GM19463 (cell line): ENCODE measurements at regions not wholly inside any gene's neighbourhood (a gene's known extent, or its start where the extent isn't known, plus 50 kb on each side); places are given as distances from the start of the nearest gene placed in this dataset.

Experiments used
- ATAC-seq: cut with Tn5 transposase; IDR thresholded peaks from one replicate; pipeline ENCODE4 v1.9.1; 2021; ENCODE audit warnings: mild to moderate bottlenecking, moderate library complexity; ENCODE audit not compliant: unreplicated experiment

DNA sequence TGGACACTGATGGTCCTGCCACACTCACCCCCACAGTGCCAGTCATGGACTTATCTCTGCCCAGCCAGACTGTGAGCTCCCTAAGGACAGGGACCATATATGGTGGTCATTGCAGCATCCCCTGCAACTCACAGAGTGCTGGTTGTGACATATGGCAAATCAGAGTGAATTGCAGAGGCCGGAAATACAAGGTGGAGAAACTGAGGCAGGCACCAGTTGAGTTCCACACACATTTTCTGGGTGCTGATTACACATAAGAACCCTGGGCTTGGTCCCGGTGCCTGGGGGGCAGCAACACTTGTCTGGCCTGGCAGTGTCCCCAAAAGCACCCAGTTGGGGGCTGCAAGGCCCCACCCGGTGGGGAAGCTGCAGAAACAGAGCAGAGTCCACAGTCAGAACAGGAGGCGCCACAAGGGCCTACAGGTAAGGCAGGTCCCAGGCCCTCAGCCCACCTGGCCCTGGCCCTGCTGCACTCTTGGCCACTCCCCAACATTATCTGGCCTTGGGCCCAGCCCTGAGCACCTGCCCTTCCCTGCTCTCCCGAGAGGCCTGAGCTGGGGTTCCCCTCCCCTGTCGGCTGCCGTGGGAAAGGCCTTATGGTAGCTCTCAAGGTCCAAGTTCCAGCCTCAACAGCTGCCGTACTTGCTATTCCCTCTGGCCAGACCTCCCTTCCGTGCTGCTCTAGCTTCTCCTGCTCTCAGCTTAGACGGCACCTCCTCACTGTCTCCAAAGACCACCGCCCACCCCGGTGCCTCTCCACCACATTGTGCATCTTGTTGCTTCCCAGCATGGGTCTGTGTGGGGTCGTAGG is 140.8 kb upstream of the PTPN1 start:
- no peak for ATAC-seq

DNA sequence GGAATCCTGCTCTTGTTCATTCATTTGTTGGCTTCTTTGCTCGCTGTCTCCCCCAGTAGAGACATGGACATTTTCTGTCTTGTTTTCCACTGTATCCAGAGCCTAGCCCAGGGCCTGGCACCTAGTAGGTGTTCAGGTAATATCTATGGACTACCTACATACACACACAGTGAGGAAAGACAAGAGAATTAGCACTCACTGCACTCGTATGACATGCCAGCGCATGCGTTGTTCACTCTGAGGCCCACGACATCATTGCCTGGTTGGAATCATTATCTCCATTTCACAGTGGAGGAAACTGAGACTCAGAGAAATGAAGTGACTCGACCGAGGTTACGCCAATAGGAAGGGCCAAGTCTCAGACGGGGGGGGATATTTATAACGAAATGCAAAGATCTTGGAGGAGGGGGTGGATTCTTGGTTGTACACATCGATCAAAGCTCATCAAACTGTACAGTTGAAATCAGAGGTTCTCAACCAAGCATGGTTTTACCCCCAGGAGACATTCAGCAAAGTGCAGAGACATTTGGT is 140.1 kb upstream of the PTPN1 start:
- ATAC-seq, result no peak

DNA sequence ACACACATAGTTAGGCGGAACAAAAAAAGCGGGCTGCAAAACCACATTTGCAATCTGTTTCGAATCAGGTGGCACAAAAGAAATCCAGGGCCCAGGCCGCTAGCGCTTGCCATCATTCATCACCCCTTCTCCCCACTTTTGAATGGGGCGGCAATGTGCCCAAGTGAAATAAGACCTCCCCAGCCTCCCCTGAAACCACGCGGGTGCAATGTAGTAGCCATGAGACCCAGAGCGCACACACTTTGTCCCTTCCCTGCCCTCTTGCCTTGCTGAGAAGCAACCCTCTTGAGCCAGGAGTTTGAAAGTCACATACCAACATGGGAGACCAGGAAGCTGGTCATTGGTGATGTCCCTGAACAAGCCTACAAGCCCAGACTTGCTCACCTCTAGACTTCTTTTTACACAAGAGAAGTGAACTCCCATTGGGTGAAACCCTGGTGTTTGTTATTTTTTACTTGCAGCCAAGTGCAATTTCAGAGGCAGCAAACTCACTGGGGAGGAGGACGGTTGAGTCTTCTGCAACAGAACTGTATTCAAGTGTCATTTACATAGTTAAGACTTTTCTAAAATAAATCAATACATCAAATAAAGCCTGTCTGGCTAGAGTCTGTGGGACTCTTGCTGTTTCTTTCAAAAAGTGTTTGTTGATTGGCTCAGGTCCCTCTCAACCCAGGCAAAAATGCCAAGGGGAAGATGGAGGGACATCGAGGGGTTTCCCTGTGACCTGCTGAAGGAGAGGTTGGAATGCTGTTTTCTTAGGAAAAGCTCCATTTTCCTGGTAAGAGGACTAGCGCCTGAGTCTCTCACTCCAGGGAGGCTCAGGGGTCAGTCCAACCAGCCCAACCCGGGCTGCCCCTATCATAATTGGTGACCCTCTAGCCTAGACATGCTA is 138.1 kb upstream of the PTPN1 start:
- no peak for ATAC-seq

DNA sequence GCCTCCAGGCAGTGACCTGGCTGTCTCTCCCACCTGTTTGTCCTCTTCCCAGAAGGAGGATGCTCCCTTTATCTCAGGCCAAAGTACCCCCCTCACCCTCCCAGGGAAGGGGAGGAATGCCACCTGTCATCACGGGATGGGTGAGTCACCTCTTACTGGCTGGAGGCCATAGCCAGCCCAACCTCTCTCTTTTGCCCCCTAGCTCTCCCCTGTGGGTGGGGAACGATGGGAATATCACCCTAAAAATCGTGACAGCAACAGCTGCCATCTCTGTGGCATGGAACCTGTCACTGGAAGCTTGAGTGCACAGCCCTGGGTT is 137.5 kb upstream of the PTPN1 start:
- no peak for ATAC-seq

DNA sequence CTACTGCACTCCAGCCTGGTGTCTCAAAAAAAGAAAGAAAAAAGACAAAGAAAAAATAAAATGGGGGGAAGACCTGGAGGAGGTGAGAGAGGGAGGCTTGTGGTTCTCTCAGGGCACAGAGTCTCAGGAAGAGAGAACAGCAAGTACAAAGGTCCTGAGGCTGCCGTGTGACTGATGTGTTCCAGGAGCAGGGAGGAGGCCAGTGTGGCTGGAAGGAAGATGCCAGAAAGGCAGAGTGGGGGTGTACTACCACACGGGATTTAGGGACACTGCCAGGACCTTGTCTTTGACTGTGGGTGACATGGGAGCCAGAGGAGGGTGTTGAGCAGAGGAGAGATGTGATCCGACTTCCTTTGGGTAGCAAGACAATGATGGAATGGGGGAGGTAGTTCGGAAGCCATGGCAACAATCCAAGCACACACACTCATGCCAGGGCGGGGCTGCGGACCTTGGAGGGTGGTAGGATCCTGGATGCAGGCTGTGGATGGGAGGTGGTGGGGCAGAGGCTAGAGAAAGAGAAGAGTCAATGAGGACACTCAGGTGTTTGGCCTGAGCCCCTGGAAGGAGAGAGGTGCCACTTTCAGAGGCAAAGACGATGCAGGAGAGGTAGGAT is 136.4 kb upstream of the PTPN1 start:
- no peak for ATAC-seq

DNA sequence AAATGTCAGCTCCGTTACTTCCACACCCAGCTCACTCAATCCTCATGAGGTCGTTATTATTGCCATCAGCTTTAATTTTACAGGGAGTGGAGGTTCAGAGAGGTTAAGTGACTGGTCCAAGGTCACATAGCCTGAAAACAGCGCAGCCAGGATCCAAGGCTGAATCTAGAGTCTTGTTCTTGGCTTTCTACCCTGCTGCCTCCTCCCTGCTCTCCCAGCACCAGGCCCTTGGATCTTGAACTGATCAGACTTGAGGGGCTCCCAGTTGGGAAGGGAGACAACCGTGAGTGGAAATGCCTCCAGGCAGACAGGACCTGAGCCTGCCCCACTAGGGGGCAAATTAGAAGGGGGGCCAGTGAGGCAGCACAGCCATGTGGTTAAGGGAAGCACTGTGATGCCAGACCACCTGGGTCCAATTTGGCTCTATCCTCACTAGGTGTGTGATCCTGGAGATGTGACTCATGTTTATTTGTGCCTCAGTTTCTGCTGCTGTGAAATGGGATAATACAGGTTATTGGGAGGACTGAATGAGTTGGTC is 135.6 kb upstream of the PTPN1 start:
- no peak for ATAC-seq

DNA sequence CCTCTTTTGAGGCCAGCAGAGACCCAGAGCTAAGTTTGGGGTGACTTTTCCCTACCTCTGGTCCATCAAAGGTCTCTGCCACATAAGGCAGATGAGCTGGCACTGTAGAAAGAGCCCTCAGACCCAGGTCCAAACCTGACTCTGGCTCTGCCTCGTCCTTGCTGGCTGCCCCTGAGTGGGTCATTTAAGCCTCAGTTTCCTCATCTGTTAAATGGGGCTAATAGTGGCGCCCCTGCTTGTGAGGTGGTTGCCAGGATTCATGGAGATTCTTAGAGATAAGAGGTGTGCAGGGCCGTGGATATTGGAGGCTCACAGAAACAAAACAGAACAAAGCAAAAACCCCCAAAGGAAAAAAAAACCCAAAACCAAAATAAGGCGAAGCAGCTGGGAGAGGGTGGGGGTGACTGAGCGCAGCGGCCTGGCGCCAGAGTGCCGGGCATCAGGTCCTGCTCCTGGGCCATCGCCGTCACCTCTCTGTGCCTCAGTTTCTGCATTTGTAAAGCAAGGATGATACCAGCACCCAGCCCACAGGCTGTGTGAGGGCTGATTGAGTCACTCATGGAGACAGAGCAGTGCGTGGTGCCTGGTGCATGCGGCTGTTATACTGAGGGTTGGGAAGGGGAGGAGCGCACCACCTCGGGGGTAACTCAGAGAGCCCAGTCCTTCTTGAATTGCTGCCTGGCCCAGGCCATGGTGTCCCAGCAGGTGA is 133.8 kb upstream of the PTPN1 start:
- ATAC-seq, result no peak

DNA sequence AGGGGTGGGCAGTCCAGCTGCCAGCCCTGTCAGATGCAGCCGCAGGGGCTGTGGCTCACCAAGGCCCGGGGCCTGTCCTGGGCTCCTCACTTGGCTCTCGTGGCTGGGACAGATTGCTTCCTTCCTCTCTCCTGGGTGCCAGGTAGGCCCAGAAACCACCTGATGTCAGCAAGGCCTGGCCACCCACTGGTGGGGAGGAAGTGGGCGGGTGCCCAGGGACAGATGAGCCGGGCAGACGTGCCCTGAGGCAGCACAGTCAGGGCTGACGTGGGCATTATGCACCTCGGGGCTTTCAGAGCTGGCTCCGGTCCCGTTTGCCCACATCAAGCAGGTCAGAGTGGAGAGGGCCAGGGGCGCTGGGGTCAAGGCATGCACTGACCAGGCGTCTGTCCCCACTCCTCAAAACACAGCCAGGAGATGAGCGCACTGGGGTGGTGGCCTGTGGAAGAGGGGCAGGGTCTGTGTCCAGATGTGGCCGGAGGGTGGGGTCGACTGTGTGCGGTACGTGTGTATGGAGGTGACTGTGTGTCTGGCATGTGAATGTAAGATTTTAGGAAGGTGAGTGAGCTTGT is 133.2 kb upstream of the PTPN1 start:
- ATAC-seq, result no peak

DNA sequence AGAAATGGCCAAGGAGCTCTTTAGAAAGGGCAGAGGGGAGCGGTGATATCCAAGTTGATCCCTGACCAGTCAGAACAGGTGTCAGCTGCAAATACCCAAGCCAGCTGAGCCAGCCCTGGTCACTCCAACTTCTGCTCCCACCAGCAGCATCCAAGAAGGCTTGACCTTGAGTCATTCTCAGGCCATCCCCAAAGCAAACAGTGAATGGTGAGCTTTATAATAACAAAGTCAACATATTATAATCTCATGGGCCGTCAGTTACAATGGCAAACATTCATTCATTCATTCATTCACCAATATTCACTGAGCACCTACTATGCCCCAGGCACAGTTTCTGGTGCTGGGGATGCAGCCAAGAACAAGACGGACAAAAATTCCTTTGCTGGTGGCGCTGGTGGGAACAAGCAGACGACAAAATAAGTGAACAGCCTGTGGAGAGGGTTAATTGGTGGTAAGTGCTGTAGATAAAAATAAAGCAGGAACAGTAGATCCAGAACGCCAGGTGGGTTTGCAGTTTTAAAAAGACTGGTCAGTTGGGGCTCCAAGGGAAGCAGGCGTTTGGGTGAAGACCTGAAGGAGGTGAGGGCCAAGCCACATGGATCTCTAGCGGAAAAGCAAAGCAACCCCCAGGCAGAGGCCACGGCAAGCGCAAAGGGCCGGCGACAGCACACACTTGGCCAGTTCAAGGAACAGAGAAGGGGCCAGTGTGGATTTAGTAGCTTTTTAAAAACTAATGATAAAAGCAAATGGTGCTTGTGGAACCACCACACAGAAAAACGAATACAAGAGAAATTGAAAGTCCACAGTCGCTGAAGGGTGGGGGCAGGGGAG is 131.8 kb upstream of the PTPN1 start:
- ATAC-seq, result no peak

DNA sequence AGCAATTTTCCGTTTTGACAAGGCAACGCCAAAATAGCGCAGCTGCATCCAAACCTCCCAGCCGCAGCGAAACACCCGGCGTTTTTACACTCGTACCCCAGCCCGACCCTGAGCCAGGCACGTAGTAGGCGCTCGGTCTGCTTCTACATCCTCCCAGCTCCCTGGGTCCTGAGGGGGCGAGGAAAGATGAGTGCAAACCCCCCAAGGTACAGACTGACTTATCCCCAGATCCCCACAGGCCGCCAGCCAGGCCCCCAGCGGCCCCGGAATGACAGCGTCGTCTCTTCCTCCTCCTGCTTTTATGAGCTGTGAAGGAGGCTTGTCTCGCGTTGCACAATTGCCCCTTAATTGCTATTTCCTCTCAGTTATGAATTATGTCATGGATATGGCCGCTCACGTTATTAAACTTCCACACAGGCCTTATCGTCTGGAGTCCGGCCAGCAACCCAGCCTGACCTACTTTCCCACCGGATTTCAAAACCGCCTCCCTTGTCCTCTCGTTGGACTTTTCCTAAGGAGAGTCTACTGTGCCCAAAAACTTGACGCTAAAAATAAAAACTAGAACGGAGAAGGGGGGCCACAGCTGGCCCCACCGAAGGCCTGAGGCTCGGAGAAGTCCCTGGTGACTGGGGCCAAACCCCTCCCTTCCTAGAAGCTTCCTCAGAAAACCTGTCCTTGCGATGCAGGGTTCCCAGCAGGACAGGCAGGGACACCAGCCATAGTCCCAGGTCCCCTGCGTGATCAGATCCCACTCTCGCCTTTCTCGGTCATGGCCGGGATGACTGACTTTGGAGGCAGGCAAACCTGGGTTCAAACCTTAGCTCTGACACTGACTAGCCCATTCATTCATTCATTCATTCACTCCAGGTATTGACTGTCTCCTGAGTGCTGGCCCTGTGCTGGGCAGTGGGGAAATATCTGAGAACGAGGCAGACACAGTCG is 130.9 kb upstream of the PTPN1 start:
- ATAC-seq, result no peak

DNA sequence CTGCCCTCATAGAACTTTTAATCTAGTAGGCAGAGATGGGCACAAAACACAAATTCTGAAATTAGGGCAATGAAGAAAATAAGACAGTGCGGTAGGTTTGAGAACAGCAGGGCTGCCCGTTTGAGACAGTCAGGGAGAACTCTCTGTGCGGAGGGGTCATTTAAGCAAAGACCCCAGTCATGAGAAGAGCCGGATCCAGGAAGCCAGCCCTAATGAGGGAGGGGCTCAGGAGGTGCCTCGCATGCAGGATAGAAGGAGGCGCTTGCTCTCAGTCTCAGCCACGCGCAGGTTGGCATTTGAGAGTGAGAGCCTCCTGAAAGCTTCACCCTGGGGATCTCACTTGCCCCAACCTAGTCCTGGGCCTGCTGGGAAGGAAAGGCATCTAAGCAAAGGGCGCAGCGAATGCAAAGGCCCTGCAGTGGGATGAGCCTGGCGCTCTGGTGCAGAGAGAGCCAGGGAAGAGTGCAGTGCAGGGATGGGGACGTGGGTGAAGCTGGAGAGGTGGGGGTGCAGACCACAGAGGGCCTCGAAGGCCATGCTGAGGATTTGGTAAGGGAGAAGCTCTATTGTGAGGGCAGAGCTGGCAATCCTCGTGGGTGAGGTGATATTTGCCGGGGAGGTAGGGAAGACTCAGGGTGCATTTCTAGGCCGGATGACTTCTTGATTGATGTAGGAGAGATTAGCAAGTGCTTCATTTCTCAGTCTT is 130.0 kb upstream of the PTPN1 start:
- ATAC-seq, result no peak

DNA sequence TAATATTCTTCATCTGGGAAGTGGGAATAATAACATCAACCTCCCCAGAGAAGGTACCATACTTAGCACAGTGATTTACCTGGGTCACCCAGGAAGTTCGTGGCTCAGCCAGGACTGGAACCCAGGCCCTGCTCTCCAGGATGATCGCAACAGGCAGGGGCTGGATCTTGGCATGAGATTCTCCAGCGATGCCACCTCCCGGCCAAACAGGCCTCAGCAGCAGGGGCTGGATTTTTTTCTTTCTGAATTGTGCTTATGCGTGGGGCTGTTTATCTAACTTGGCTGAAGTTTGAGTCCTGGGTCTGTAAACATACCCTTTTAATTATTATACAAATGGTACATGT is 129.5 kb upstream of the PTPN1 start:
- ATAC-seq, result no peak

DNA sequence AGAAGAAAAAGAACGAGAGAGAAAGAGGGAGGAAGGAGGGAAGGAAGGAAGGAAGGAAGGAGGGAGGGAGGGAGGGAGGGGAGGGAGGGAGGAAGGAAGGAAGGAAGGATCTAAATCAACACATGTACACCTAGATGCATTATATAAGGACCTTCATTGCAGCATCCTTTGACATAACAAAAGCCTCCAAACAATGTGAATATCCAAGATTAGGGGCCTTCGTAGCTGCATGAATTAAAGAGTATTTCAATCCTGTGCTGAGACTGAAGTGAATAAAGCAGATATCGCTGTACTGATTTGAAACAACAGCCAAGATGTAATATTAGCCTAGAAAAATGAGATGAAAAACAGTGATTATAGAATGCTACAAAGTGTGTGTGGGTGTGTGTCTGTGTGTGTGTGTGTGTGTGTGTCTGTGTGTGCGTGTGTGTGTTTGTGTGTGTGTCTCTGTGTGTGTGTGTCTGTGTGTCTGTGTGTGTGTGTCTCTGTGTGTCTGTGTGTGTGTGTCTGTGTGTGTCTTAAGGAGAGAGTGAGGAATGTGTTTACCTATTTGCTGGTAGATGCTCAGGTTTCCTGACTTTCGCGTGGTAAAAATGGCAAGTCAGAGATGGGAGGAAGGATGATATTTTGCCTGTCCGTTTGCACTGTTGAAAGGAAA is 129.0 kb upstream of the PTPN1 start:
- ATAC-seq, result no peak

DNA sequence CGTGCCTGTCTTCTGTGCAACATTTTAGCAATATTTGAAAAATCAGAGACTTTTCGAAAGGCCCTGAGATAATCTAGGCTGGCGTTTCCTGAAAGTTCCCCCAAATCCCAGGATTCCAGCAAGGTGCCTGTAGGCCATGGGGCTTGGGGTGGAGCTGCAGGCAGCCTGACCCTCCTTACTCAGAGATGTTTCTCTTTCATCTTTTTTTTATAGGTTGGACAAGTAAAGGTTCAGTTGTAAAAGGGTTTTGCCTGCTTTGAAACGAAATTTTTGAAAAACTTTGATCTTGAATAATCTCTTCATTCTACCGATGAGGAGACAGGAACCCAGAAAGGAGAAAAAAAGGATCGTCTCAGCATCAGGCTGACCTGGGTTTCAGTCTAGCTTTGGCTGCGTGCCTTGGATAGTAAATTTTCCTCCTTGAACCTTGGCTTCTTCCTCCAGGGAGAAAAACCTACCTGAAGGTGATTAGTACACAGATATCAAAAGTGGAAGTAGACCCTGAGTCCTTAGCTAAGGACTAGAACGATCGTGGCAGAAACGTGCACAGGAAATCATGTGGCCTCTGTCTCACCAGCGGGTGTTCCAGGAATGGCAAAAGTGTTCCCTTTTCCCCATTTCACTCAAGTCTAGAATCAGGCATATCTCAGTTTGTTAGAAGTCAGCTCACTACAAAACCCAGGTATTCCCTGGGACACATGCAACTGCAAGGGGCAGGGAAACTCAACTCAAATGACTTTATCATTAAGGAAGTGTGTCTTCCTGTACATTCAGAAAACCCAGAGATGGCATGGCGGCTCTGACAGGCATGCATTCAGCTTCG is 128.2 kb upstream of the PTPN1 start:
- ATAC-seq, result no peak

DNA sequence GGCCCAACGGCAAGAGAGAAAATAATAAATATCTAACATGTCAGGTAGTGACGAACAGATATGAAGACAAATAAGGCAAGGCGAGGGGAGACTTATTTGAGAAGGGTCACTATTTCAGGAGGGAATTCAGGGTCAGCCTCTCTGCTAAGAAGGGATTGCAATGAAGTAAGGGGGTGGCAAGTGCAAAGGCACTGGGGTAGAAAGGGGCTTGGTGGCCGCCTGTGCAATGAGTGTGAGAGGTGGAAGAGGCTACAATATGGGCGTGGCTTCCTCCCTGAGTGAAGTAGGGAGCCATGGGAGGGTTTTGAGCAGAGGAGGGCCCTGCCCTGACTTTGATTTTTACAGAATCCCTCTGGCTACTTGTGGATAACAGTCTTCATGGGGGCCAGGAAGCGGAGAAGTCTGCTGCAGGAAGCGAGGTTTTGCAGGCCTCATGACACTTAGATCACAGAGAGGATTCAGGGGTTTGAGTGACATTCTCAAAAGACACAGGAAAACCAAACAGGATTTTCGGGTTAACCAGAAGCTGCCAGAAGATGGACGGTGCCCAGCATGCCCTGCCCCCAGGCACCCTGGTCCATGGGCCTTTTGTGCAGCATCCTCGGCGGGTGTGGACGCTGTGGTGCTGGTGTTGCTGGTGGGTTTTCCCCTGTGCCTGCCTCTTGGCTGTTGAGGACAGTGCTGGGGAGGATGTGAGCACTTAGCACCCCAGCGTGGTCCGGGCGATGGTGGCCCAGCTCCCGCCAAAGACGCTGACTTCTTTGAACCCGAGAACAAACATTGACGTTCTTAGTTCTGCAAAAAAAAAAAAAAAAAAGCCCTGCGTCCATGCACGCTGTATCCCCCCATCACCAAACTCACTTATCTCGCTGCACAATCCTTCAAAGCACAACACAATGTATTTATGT is 124.2 kb upstream of the PTPN1 start:
- no peak for ATAC-seq

DNA sequence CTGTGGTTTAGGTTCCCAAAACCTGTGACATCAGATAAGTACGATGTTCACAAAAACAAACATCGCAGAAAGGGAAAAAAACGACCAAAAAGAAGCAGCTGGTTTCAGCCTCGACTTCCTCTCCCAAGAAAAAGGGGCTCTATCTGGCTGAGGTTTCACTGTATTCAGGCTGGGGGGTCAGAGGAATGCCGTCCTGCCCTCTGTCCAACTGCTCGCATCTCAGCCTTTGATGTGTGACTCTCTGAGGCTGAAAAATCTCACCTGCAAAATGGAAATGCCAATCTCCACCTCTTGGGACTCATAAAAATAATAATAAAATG is 123.6 kb upstream of the PTPN1 start:
- no peak for ATAC-seq
